Inflammatory macrophage treated with lipopolysaccharide for 1 hour (primary cell): ENCODE measurements at regions not wholly inside any gene's neighbourhood (a gene's known extent, or its start where the extent isn't known, plus 50 kb on each side); places are given as distances from the start of the nearest gene placed in this dataset.
A peak's percentile ranks its signal among the peaks of the same experiment; 100 is the strongest.

ENCODE experiments used
- DNase-seq, 2 donors: peaks; one replicate each; pipeline ENCODE4 v3.0.0-alpha.2; 2020 to 2022

DNA sequence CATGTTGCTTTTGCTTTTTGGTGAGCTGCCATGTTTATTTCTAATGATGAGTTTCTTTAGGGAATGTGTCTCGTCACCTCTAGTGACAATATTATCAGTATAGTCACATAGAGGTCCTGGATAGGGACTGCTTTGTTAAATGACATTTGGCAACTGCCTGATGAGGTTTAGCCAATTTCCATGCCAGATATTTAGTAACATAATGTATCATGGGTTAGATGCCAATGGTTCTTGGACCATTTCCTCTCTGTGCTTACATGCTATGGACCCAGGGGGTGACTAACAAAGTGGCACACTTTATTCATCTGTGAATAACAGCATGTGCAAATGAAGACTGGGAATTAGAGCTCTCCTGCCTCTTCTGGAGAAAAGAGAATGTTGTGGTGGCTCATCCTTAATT, 56.2 kb upstream of the RAB27B start:
- DNase-seq: no peak

DNA sequence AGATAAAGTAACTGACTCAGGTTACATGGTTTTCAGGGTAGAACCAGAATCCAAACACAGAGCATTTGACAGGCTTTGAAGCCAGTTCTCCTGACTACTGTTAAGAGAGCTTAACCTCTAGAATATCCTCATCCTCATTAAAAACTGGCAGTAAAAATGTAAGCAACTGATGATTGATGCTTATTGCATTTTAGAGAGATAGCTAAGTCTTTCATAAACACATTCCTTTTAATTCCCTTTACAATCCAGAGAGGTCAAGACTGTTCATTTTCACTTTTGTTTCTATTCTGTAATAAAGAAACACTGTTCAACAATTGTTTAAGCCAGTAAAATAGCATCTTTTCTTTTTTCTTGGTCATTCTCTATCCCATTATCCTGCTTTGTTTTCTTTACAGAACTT, 53.9 kb upstream of the RAB27B start:
- DNase-seq: no peak

DNA sequence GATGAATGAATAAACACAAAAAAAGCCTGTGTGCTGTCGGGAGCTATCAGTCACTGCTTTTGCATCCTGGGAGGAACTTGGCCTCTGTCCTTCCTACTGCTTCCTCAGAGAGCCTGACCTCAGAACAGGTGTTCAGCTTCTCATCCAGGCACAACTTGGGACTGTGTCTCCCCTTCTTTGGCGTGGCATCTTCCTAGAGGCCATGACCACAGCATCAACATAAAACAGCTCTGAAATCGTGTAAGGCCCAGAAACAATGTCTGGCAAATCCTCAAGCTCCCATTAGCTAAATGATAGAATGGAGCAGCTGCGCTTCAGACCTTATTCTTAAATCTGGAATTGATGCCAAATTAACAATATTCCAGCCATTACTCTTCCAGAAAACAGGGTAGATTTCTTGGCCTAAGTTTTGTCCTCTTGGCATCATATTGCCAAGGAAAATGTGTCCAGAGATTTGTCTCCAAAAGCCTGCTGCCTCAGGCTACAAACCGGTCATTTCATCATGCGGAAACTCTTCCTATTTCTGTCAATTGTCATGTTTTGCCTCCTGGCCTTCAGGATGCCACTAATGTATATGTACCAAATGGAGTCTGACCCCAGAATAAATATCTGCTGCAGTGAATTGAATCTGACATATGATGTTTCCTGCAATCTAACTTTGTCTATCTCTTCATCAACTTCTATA, 53.2 kb upstream of the RAB27B start:
- no peak for DNase-seq

DNA sequence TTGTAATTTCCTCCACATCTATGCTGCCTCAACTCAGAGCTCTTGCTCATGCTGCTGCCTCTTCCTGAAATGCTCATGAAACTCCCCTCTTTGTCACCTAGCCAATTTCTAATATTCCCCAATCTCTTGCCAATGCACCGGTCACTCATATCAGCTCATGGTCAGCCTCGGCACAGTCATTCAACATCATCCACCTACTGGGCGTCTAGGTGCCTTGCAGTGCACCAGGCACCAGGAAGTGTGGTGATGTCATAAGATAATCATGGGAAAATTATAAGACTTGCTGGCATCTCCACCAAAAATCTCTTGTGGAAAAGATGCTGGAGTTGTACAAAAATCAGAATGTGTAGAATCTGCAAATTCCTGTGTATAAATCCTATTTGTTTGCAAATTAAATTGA, 52.6 kb upstream of the RAB27B start:
- DNase-seq: peak in 1 of 2 donors; percentile 1

DNA sequence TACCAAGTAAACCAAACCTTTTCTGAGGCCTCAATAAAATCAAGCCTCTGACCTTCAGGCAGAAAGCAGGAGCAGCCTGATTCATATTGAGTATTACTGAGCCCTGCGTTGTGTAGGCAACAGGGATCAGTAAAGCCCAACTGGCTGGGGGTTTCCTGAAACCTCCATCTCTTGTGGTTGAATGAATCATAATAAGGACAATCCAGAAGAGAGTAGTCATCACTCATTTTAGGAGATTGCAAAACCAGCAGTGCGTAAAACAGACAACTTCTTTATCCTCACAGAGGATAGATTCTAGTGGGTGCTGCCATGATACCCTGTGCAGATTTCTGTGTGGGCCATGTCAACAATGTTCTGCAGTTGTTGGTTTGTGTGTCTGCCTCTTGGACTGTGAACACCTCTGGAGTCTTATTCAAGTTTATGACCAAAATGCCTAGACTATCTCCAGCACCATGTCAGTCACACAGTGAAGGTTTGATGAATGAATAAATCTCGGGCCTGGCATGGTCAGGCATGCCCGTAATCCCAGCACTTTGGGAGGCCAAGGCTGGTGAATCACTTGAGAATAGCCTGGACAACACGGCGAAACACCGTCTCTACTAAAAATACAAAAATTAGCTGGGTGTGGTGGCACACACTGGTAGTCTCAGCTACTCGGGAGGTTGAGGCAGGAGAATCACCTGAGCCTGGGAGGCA, 51.8 kb upstream of the RAB27B start:
- DNase-seq: peak; percentile 52 to 73

DNA sequence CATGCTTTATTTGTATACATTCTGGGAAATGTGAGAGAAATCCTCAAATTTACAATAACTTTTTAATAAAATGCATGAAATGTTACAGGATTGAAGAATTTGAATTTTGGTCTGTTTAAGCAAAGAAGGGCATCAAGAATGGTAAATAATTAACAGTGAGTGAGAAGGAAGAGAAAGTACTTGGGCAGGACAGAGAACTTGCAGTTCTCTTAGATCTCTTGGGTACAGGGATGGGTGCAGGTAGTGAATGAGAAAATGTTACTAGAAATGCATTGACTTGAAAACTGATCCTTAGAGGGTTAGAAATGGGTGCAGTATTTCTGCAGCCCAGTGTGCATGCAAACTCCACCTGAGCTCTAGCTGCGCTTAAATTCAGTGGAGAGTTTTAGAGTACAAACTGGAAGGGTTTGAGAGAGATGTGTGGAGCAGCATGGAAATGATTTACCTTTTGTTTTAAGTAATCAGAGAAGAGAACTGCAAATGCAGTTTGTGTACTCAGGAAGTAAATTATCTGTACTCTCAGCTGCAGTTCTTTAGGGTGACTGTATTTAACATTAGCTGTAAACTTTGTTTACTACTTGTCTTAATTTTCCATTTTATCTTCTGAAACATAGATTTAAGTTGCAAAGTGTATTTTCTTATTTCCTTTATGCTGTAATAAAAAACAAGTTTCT, 51.0 kb upstream of the RAB27B start:
- no peak for DNase-seq

DNA sequence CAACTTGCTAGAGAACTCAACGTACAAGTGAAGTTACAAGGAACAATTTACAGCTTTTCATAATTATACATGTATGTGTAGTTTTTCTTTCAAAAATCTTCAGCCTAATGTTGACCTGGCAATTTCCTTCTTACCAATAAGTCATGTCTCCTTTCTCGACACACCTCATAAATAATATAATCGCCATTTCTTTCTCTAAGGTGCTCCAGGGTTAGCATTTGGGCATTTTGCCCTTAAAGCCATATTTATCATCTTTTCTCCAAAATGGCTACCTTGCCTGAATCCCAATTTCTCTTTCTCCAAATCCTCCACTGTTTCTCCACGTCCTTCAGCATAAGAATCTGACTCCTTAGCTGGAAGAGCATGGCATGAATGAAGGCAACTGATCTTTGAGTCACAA, 50.3 kb upstream of the RAB27B start:
- DNase-seq: no peak
